Adrenal gland (tissue), 9 donors: ENCODE measurements at regions not wholly inside any gene's neighbourhood (a gene's known extent, or its start where the extent isn't known, plus 50 kb on each side); places are given as distances from the start of the nearest gene placed in this dataset.

Experiments used
- DNase-seq, 7 donors: peaks; one replicate each; pipeline ENCODE4 v3.0.0-alpha.2; 2019 to 2020
- H3K27ac ChIP-seq, 5 donors: fragments of 200-600 bp; sonication (generic) in 4 of 5; 1 replicate in 3 of 5; 2 replicates in 2 of 5; pipeline versions ENCODE4 v1.5.1 to v1.8.0; 2016 to 2020; ENCODE audit warnings: mild to moderate bottlenecking in 1 of 5
- H3K27me3 ChIP-seq: fragments of 200-600 bp; 2 replicates; pipeline ENCODE4 v1.8.0; 2021
- H3K36me3 ChIP-seq, 2 donors: fragments of 200-600 bp; replicated peaks in 1 of 2; 1 replicate in 1 of 2; 2 replicates in 1 of 2; pipeline versions ENCODE4 v1.5.1 to v1.8.0; 2018 to 2022
- H3K4me1 ChIP-seq, 2 donors: fragments of 200-600 bp; replicated peaks in 1 of 2; 1 replicate in 1 of 2; 2 replicates in 1 of 2; pipeline versions ENCODE4 v1.5.1 to v1.8.0; 2018 to 2021
- H3K4me3 ChIP-seq, 4 donors: fragments of 200-600 bp; sonication (generic) in 3 of 4; one replicate each; pipeline ENCODE4 v1.5.1; 2016 to 2018
- H3K9me3 ChIP-seq, 3 donors: fragments of 200-600 bp; sonication (generic) in 1 of 3; replicated peaks in 1 of 3; 1 replicate in 2 of 3; 2 replicates in 1 of 3; pipeline versions ENCODE4 v1.5.1 to v1.8.0; 2016 to 2021
- CTCF ChIP-seq, 6 experiments: fragments of 450-650 bp in 4 of 6; fragments of 200-600 bp in 2 of 6; sonication (generic) in 1 of 6; IDR thresholded peaks; 1 replicate in 5 of 6; 2 replicates in 1 of 6; pipeline versions ENCODE4 v1.5.1 to v1.8.0; 2016 to 2021; ENCODE audit warnings: antibody characterized with exemption in 6 of 6, mild to moderate bottlenecking in 2 of 6, moderate library complexity in 1 of 6
- POLR2A ChIP-seq, 2 donors: fragments of 450-650 bp; IDR thresholded peaks; one replicate each; pipeline ENCODE4 v1.6.1; 2017; ENCODE audit warnings: antibody characterized with exemption in 2 of 2, mild to moderate bottlenecking in 2 of 2, moderate library complexity in 1 of 2
- WGBS, 4 donors: extraction: QIAGEN DNeasy Blood & Tissue Kit in 2 of 4; methylation state at CpG; one replicate each; pipeline versions ENCODE4 v1.1.5 to v1.1.7; 2013 to 2017; 5-methylcytosine and 5-hydroxymethylcytosine counted together
- intact Hi-C, 2 donors: fragments of 100-400 bp; cut with DNase I; formaldehyde crosslinking; loops; one replicate each; pipeline versions ENCODE4 v1.14.1 to v1.15.0; 2022 to 2023
- donor health status: healthy with polysubstance abuse.
- donor health status: Bipolar disorder and iron deficiency.
- donor health status: DM: yes; HTN: yes; CAD: no.
- donor health status: DM: no; HTN: no; CAD: no.
- donor health status: DM: no; HTN: no; CAD: no.

GRCh38 chr7:131778601-131779000 is 222.2 kb upstream of the PODXL start:
- intact Hi-C loops = no loop called here

DNA sequence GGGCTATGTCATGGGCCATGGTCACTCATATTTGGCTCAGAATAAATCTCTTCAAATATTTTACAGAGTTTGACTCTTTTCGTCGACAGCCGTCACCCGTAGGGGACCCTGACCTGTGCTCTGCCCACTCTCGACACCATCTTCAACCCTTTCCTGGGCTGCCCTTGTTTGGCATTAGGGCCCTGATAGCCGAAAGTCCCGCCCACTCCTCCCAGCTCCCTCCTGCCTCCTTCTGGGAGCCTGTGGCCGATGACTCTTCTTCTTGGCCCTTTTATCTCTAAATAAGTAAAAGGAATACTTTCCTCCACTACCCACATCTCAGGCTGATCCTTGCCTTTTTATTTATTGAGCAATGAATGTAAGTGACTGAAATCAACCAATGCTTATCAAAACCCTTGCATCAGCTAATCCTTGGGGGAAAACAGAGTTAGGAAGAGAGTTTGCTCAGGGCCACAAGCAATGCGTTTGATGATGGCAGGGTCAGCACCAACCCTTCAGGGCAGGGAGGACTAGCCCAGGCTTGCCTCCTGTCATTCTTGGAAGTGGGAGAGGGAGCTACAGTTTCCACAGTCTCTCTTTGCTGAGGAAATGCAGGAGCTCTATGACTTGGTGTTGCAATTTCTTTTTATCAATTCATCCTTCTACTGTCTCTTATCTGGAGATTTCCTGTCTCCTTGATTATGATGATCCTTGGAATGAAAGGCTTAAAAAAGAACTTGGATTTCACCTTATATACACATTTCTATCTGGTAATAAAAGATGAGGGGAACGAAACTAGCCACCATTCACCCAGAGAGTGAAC is 218.2 kb upstream of the PODXL start:
- WGBS, 4 donors = 64 to 78% (median 70%) methylated on average over 10 of the region's 10 CpGs
- intact Hi-C loops = no loop called here
- Histone ChIP-seq H3K27ac (no peak overlapping the region), H3K4me1 (no peaks in the 10 kb centered on the region), H3K27me3 (no peaks in the 10 kb centered on the region), H3K9me3 (no peaks in the 10 kb centered on the region), H3K4me3 (no peak overlapping the region), H3K36me3 (no peaks in the 10 kb centered on the region)
- no peak for DNase-seq
- no peak for TF ChIP-seq CTCF (IDR thresholded peaks at IDR 0.05)
- no peak for TF ChIP-seq POLR2A (IDR thresholded peaks at IDR 0.05)

More at GRCh38 chr7:131778601-131779000, 222.2 kb upstream of the PODXL start:
- DNase-seq = no peak
- Histone ChIP-seq H3K4me1 (no peaks in the 10 kb centered on the region), H3K4me3 (no peak overlapping the region), H3K36me3 (no peaks in the 10 kb centered on the region), H3K9me3 (no peaks in the 10 kb centered on the region), H3K27me3 (no peaks in the 10 kb centered on the region), H3K27ac (no peak overlapping the region)
- 90 to 98% (median 94%) methylated on average over 2 of the region's 2 CpGs for WGBS, 4 donors
- TF ChIP-seq POLR2A (IDR thresholded peaks at IDR 0.05) (no peak), CTCF (IDR thresholded peaks at IDR 0.05) (no peak)

DNA sequence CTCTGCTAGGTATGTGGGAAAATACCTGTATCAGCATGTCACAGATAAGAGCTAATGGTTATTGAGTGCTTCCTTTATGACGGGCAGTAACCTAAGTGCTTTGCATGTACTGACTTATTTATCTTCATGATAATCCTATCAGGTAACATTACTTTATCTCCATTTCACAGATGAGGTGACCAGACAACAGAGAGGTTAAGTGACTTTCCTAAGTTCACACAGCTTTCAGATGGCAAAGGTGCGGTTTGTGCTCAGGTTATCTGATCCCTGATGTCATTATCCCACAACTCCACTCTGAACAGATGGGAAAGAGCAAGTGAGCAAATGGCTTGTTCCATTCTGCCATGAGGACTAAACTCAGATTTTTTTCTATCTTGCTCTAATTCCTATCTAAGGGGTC is 217.0 kb upstream of the PODXL start:
- H3K4me1 ChIP-seq = no peaks in the 10 kb centered on the region
- no peaks in the 10 kb centered on the region for H3K27me3 ChIP-seq
- no peaks in the 10 kb centered on the region for H3K36me3 ChIP-seq
- no peaks in the 10 kb centered on the region for H3K9me3 ChIP-seq
- WGBS, 4 donors = 39 to 57% (median 43%) methylated on average over 2 of the region's 2 CpGs
- no peak overlapping the region for H3K27ac ChIP-seq
- intact Hi-C loops = no loop called here
- no peak overlapping the region for H3K4me3 ChIP-seq
- no peak for DNase-seq
- no peak for TF ChIP-seq POLR2A (IDR thresholded peaks at IDR 0.05)
- no peak for TF ChIP-seq CTCF (IDR thresholded peaks at IDR 0.05)

- TF ChIP-seq POLR2A (IDR thresholded peaks at IDR 0.05) = no peak
- no peak for TF ChIP-seq CTCF (IDR thresholded peaks at IDR 0.05)
- H3K27me3 ChIP-seq = no peaks in the 10 kb centered on the region
- H3K36me3 ChIP-seq = no peaks in the 10 kb centered on the region
- intact Hi-C loops = no loop called here
- H3K9me3 ChIP-seq = no peaks in the 10 kb centered on the region
- no peak overlapping the region for H3K27ac ChIP-seq
- H3K4me3 ChIP-seq = no peak overlapping the region
- 29 to 59% (median 52%) methylated on average over 2 of the region's 2 CpGs for WGBS, 4 donors
- H3K4me1 ChIP-seq = no peaks in the 10 kb centered on the region
- no peak for DNase-seq
Observed at GRCh38 chr7:131769241-131769640, 212.8 kb upstream of the PODXL start.
